ENCODE measurements at regions not wholly inside any gene's neighbourhood (a gene's known extent, or its start where the extent isn't known, plus 50 kb on each side); places are given as distances from the start of the nearest gene placed in this dataset.

GRCh38 chr6:163739966-163740365 is 325.4 kb downstream of the QKI start:
- TF ChIP-seq EZH2phosphoT487 (IDR thresholded peaks at IDR 0.05; ENCODE audit: insufficient read depth, low read depth): no peak
- TF ChIP-seq EZH2 (IDR thresholded peaks at IDR 0.05; ENCODE audit: insufficient read depth, poor library complexity, severe bottlenecking): no peak
